Keratinocyte (primary cell): ENCODE measurements at regions not wholly inside any gene's neighbourhood (a gene's known extent, or its start where the extent isn't known, plus 50 kb on each side); places are given as distances from the start of the nearest gene placed in this dataset.

Source experiments
- EZH2 ChIP-seq: IDR thresholded peaks from one replicate; pipeline ENCODE4 v1.6.1; 2012; ENCODE audit warnings: inconsistent platforms, mild to moderate bottlenecking, low read length, moderate library complexity
- TF ChIP-seq, protein P1 (sequence below), 3 experiments: IDR thresholded peaks in 1 of 3; conservative IDR thresholded peaks in 1 of 3; optimal IDR thresholded peaks in 1 of 3; 2 replicates in 2 of 3; 3 replicates in 1 of 3; pipeline versions ENCODE3 to v1.5.1; 2011; ENCODE audit warnings: low read length in 3 of 3, mild to moderate bottlenecking in 3 of 3, moderate library complexity in 2 of 3, control low read depth in 1 of 3, inconsistent platforms in 1 of 3; ENCODE audit not compliant: insufficient read depth in 2 of 3; ENCODE audit errors: extremely low read depth in 1 of 3

DNA sequence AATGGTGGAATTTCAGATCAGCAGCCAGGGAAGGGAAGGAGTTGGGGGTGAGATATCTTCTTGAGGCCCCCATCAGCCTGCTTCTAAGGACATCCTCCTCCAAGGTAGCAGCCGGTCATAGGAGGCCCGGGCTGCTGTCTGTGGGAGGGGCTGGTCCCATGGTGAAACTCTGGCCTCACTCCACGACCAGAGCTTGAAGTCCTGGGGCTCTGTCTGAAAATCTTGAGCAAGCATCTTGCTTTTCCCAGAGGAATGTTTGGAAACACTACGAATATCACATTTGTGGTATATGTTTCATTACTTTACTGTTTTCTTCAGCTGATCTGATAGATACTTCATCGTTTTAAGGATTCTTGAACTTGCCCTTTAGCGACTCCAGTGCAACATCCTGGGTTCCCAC, 103.7 kb downstream of the CTAGE1 start:
- TF ChIP-seq, protein P1, sequence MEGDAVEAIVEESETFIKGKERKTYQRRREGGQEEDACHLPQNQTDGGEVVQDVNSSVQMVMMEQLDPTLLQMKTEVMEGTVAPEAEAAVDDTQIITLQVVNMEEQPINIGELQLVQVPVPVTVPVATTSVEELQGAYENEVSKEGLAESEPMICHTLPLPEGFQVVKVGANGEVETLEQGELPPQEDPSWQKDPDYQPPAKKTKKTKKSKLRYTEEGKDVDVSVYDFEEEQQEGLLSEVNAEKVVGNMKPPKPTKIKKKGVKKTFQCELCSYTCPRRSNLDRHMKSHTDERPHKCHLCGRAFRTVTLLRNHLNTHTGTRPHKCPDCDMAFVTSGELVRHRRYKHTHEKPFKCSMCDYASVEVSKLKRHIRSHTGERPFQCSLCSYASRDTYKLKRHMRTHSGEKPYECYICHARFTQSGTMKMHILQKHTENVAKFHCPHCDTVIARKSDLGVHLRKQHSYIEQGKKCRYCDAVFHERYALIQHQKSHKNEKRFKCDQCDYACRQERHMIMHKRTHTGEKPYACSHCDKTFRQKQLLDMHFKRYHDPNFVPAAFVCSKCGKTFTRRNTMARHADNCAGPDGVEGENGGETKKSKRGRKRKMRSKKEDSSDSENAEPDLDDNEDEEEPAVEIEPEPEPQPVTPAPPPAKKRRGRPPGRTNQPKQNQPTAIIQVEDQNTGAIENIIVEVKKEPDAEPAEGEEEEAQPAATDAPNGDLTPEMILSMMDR (optimal IDR thresholded peaks at IDR 0.05 in 1 of 3, IDR thresholded peaks at IDR 0.05 in 1 of 3, conservative IDR thresholded peaks at IDR 0.05 in 1 of 3; ENCODE audit: extremely low read depth in 1 of 3, insufficient read depth in 2 of 3, low read length in 3 of 3) = no peak
- TF ChIP-seq EZH2 = no peak
